ENCODE measurements at regions not wholly inside any gene's neighbourhood (a gene's known extent, or its start where the extent isn't known, plus 50 kb on each side); places are given as distances from the start of the nearest gene placed in this dataset.

DNA sequence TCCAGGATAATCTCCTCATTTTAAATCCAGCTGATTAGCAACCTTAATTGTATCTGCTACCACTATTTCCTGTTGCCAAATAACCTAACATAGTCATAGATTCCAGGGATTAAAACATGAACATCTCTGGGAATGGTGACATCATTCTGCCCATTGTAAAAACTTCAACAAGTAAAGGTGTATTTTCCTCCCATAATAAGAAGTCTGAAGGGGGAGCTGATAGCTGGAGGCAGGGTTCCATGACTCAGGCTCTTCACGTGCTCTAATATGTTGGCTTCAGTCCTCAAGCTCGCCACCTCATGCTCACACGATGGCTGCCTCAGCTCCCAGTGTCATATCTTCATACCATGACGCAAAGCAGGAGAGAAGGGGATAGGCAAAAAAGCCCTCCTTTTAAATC lies 172.0 kb upstream of the VASH1 start:
- Histone ChIP-seq H3K4me3 (no peak overlapping the region), H3K9me3 (no peaks in the 10 kb centered on the region), H3K27ac (no peak overlapping the region), H3K4me1 (no peaks in the 10 kb centered on the region), H3K36me3 (no peaks in the 10 kb centered on the region), H3K27me3 (no peaks in the 10 kb centered on the region)
- intact Hi-C loops (cut with DNase I; ENCODE audit: low total_unique reads) = no loop called here
- no peak for DNase-seq
- TF ChIP-seq, protein P1, sequence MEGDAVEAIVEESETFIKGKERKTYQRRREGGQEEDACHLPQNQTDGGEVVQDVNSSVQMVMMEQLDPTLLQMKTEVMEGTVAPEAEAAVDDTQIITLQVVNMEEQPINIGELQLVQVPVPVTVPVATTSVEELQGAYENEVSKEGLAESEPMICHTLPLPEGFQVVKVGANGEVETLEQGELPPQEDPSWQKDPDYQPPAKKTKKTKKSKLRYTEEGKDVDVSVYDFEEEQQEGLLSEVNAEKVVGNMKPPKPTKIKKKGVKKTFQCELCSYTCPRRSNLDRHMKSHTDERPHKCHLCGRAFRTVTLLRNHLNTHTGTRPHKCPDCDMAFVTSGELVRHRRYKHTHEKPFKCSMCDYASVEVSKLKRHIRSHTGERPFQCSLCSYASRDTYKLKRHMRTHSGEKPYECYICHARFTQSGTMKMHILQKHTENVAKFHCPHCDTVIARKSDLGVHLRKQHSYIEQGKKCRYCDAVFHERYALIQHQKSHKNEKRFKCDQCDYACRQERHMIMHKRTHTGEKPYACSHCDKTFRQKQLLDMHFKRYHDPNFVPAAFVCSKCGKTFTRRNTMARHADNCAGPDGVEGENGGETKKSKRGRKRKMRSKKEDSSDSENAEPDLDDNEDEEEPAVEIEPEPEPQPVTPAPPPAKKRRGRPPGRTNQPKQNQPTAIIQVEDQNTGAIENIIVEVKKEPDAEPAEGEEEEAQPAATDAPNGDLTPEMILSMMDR (IDR thresholded peaks at IDR 0.05) = no peak

DNA sequence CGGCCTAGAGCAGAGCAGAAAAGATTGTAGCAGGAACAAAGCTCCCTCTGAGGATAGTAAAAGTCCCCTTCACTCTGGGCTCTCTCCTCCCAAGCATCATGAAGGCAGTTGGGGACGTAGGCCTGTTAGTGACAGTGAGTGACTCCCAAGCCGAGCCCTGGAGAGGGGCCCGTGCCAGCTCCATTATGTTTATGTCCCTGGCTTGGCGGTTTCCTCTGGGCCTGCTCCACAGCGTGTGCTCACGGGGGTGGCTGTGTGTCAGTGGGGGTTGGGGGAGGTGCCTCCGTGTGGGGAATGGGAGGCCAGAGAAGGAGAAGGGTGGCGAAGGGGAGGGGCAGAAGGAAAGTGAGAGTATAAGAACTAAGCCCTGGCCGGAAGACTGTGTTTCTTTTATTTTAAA lies 170.0 kb upstream of the VASH1 start:
- Histone ChIP-seq H3K4me1 (no peaks in the 10 kb centered on the region), H3K27me3 (no peaks in the 10 kb centered on the region), H3K4me3 (no peak overlapping the region), H3K36me3 (no peaks in the 10 kb centered on the region), H3K27ac (no peak overlapping the region), H3K9me3 (no peaks in the 10 kb centered on the region)
- no peak for DNase-seq
- intact Hi-C loops (cut with DNase I; ENCODE audit: low total_unique reads) = no loop called here
- TF ChIP-seq, protein P1 (IDR thresholded peaks at IDR 0.05) = no peak
- no peak for TF ChIP-seq POLR2A (IDR thresholded peaks at IDR 0.05)

DNA sequence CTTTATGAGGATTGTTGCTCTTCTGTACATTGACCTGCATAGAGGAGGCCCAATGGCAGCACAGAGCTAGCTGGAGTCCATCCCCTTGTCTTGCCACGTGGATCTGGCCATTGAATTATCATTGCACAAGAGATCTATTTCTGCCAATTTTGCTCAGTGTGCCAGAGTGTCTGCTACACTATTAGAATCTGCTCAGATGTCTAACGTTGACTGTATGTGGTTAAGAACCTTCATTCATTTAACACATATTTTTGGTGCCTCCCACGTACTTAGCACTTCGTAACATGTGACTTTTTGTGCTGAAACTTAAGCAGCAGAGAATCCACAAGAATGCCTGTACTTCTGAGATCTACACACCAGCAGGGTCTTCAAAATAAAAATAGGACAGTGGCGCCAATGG lies 166.0 kb upstream of the VASH1 start:
- no peak for DNase-seq
- intact Hi-C loops (cut with DNase I; ENCODE audit: low total_unique reads) = no loop called here
- Histone ChIP-seq H3K27ac (no peak overlapping the region), H3K9me3 (no peaks in the 10 kb centered on the region), H3K4me1 (no peaks in the 10 kb centered on the region), H3K4me3 (no peak overlapping the region), H3K36me3 (no peaks in the 10 kb centered on the region), H3K27me3 (no peaks in the 10 kb centered on the region)
- TF ChIP-seq POLR2A (IDR thresholded peaks at IDR 0.05) = no peak
- TF ChIP-seq, protein P1 (IDR thresholded peaks at IDR 0.05) = no peak

DNA sequence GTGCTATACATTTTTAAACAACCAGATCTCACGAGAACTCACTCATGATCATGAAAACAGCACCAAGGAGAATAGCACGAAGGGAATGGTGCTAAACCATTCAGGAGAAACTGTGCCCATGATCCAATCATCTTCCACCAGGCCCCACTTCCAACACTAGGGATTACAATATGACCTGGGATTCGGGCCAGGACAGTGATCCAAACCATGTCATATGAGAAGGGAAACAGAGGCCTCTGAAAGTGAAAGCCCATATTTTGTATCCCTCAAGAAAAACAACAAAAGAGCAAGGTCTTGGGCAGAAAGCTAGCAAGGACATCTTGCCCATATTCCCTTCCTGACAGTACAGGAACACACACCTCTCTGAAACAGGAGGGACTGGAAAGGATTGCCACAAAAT lies 163.9 kb upstream of the VASH1 start:
- intact Hi-C loops (cut with DNase I; ENCODE audit: low total_unique reads) = no loop called here
- TF ChIP-seq, protein P1 (IDR thresholded peaks at IDR 0.05) = no peak
- TF ChIP-seq POLR2A (IDR thresholded peaks at IDR 0.05) = no peak
- no peaks in the 10 kb centered on the region for H3K36me3 ChIP-seq
- no peak for DNase-seq
- no peaks in the 10 kb centered on the region for H3K4me1 ChIP-seq
- no peaks in the 10 kb centered on the region for H3K9me3 ChIP-seq
- no peaks in the 10 kb centered on the region for H3K27me3 ChIP-seq
- H3K27ac ChIP-seq = no peak overlapping the region
- H3K4me3 ChIP-seq = no peak overlapping the region

DNA sequence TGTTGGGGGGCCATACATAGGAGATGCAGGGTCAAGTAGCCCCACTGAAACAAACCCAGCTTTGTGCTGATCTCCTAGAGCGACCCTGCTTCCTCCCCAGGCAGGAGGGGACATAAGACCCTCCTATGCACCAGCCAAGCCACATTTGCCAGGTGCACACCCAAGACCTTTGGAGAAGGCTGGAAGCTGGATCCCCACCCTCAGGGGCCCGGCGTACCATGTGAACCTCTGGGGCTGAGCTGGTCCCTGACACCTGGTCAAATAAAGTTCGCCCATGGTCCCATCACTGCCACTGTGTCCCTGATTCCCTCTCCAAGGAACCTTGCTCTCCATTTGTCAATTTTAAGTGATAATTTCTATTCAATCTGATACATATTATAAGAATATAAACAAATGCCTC lies 162.1 kb upstream of the VASH1 start:
- Histone ChIP-seq H3K9me3 (no peaks in the 10 kb centered on the region), H3K36me3 (no peaks in the 10 kb centered on the region), H3K27me3 (no peaks in the 10 kb centered on the region), H3K4me1 (no peaks in the 10 kb centered on the region), H3K27ac (no peak overlapping the region), H3K4me3 (no peak overlapping the region)
- no peak for TF ChIP-seq POLR2A (IDR thresholded peaks at IDR 0.05)
- TF ChIP-seq, protein P1 (IDR thresholded peaks at IDR 0.05) = no peak
- intact Hi-C loops (cut with DNase I; ENCODE audit: low total_unique reads) = no loop called here
- DNase-seq = no peak
